ENCODE measurements at regions not wholly inside any gene's neighbourhood (a gene's known extent, or its start where the extent isn't known, plus 50 kb on each side); places are given as distances from the start of the nearest gene placed in this dataset.

DNA sequence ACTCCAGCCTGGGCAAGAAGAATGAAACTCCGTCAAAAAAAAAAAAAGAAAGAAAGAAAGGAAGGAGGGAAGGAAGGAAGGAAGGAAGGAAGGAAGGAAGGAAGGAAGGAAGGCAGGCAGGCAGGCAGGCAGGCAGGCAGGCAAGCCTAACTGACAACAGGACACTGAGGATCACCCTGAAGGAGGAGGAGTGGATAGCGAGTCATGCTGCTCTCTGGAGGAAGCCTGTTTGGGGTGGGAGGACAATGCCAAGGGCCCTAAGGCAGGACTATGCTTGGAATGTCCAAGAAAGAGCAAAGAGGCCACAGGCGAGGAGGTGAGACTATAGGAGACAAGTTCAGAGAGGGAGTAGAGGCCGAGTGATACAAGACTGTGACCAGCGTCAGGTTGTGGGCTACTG, 107.0 kb upstream of the PARD3 start:
- in situ Hi-C loops (cut with MboI; ENCODE audit: low sequenced_read_pairs), result no loop called here
- no peaks in the 10 kb centered on the region for H3K36me3 ChIP-seq (replicated peaks)
- no peak for DNase-seq (ENCODE audit: low spot score in 2 of 2)
- no peaks in the 10 kb centered on the region for H3K27me3 ChIP-seq (ENCODE audit: low read depth)
- no peaks in the 10 kb centered on the region for H3K4me1 ChIP-seq
- no peak overlapping the region for H3K4me3 ChIP-seq
- H3K9me3 ChIP-seq, result no peaks in the 10 kb centered on the region; the same call in none of the 2 replicates

DNA sequence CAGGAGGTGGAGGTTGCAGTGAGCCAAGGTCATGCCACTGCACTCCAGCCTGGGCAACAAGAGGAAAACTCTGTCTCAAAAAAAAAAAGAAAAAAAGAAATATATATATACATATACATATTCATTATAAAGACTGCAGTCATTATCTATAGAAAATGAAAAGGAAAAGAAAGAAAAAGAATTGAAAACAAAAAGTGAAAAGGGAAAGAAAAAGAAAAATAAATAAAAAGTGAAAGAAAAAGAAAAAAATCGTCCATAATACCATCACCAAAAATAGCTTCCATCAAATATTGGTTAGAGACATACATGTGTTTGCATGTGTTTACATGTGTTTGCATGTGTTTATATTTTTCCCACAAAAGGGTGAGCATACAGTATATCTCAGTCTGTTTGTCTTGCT, 105.5 kb upstream of the PARD3 start:
- H3K27me3 ChIP-seq (ENCODE audit: low read depth), result no peaks in the 10 kb centered on the region
- in situ Hi-C loops (cut with MboI; ENCODE audit: low sequenced_read_pairs), result no loop called here
- no peak overlapping the region for H3K4me3 ChIP-seq
- no peaks in the 10 kb centered on the region for H3K36me3 ChIP-seq (replicated peaks)
- H3K4me1 ChIP-seq, result no peaks in the 10 kb centered on the region
- H3K9me3 ChIP-seq, result no peaks in the 10 kb centered on the region; the same call in none of the 2 replicates
- DNase-seq (ENCODE audit: low spot score in 2 of 2), result no peak

DNA sequence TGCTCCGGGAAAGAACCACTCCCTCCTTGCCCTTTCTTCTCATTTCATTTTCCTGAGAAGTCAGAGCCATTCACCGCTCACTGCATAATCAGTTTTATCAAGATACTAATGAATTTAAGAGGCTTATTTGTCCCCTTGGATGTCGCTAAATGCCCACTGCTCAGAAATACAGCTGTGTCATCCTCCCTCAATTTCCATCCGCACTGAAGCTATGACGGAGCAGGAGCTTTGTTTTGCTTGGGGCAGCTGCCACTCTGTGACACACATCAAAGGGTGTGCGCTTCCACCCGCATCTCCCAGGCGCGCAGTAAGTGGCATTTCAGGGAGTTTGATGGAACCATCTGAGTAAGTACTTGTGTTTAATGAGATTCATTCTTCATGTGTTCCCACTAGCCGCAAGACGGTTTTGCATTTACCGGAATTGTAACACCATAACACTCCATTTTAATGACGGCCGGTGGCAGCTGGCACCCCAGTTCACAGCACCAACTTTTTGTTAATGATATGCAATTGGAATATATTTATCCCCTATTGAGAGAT, 103.8 kb upstream of the PARD3 start:
- H3K9me3 ChIP-seq, result no peaks in the 10 kb centered on the region; the same call in none of the 2 replicates
- H3K27me3 ChIP-seq (ENCODE audit: low read depth), result no peaks in the 10 kb centered on the region
- in situ Hi-C loops (cut with MboI; ENCODE audit: low sequenced_read_pairs), result no loop called here
- H3K4me3 ChIP-seq, result no peak overlapping the region
- H3K36me3 ChIP-seq (replicated peaks), result no peaks in the 10 kb centered on the region
- H3K4me1 ChIP-seq, result no peaks in the 10 kb centered on the region
- DNase-seq (ENCODE audit: low spot score in 2 of 2), result no peak

DNA sequence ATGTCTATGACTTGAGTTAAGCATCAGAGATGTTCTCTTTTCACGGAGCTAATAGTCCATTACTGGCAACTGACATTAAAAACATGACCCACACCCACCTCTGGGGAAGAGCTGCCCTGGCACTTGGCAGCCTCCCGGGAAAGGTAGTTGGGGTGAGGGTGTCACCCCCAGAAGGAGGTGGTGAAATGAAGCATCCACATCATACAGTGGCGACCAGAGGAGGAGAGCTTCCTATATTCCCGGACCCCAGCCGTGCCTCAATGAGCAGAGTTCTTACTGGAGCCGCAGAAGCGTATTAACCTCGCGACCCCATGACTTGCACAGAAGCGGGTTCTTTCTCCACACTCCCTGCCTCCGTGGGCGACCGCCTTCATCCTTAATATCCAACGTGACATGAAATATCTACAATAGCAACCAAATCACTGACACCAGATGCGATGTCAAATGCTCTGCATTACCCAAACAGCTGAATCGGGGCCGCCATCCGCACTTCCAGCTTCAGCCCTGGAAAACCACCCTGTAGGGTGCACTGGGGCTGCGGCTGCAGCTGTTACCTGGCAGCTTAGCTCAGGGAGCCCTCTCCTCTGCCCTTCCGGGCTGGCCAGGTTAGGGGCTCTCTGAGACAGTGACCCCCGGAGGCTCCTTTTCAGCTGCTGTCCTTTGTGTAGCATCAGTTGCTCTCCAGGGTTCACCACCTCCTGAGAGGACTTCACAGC, 103.1 kb upstream of the PARD3 start:
- H3K4me1 ChIP-seq, result no peaks in the 10 kb centered on the region
- H3K9me3 ChIP-seq, result no peaks in the 10 kb centered on the region; the same call in 1 of the 2 replicates
- no peak for DNase-seq (ENCODE audit: low spot score in 2 of 2)
- in situ Hi-C loops (cut with MboI; ENCODE audit: low sequenced_read_pairs), result no loop called here
- H3K36me3 ChIP-seq (replicated peaks), result no peaks in the 10 kb centered on the region
- no peak overlapping the region for H3K4me3 ChIP-seq
- no peaks in the 10 kb centered on the region for H3K27me3 ChIP-seq (ENCODE audit: low read depth)

DNA sequence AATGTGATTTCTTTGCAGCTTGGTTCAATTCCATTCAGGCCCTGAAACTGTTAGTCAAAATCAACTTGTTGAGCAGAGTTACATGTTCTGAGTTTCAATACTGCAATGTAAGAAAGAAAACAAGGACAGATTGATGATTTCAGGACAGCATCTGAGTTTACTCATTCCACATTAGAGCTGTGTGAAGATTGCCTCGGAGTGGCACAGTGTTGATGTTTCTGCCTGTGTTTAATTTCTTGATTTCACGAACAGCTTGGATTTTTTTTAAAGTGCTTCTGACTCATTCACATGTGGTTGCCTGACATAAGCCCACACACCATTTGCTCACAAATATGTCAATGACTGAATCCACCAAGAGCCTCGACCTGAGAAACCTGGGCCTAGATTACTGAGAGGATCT, 101.2 kb upstream of the PARD3 start:
- Histone ChIP-seq H3K4me1 (no peaks in the 10 kb centered on the region), H3K4me3 (no peak overlapping the region), H3K36me3 (replicated peaks) (no peaks in the 10 kb centered on the region), H3K9me3 (no peaks in the 10 kb centered on the region), H3K27me3 (ENCODE audit: low read depth) (no peaks in the 10 kb centered on the region)
- no peak for DNase-seq (ENCODE audit: low spot score in 2 of 2)
- in situ Hi-C loops (cut with MboI; ENCODE audit: low sequenced_read_pairs), result no loop called here

DNA sequence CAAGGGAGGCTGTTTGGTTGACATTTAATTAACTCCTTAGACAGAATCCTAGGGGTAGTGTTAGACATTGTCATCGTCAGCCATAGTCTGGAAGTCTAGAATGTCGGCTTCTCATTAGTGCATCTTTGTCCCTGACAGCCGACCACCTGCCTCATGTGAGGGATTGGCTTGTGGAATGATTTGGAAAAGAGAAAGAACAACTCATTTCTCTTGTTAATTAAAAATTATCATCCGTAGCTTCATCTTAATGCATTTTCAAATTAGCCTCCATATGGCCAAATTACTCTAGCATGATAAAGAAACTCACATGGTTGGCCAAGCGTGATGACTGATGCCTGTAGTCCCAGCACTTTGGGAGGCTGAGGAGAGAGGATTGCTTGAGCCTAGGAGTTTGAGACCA, 97.7 kb upstream of the PARD3 start:
- Histone ChIP-seq H3K4me3 (no peak overlapping the region), H3K9me3 (no peaks in the 10 kb centered on the region), H3K36me3 (replicated peaks) (no peaks in the 10 kb centered on the region), H3K4me1 (no peaks in the 10 kb centered on the region), H3K27me3 (ENCODE audit: low read depth) (no peaks in the 10 kb centered on the region)
- in situ Hi-C loops (cut with MboI; ENCODE audit: low sequenced_read_pairs), result no loop called here
- DNase-seq (ENCODE audit: low spot score in 2 of 2), result no peak

DNA sequence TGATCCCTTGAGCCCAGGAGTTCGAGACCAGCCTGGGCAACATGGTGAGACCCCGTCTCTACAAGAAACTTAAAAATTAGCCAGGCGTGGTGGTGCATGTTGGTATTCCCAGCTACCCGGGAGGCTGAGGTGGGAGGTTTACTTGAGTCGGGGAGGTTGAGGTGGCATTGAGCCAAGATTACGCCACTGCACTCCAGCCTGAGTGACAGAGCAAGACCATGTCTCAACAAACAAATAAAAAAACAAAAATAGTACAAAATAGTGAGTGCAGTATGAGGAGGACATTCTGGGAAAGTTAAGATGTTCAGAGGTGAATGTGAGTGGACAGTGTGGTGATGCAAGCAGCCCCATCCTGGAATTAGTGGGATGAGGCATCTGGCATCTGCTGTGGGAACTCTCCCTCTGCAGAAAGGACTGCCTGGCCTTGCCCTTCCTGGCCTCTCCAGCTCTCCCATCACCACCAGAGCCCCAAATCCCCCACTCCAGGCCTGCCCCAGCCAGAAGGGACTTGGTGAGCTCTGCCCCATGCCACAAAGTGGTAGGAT, 96.6 kb upstream of the PARD3 start:
- Histone ChIP-seq H3K27me3 (ENCODE audit: low read depth) (no peaks in the 10 kb centered on the region), H3K4me3 (no peak overlapping the region), H3K9me3 (no peaks in the 10 kb centered on the region), H3K36me3 (replicated peaks) (no peaks in the 10 kb centered on the region), H3K4me1 (no peaks in the 10 kb centered on the region)
- no peak for DNase-seq (ENCODE audit: low spot score in 2 of 2)
- in situ Hi-C loops (cut with MboI; ENCODE audit: low sequenced_read_pairs), result no loop called here

DNA sequence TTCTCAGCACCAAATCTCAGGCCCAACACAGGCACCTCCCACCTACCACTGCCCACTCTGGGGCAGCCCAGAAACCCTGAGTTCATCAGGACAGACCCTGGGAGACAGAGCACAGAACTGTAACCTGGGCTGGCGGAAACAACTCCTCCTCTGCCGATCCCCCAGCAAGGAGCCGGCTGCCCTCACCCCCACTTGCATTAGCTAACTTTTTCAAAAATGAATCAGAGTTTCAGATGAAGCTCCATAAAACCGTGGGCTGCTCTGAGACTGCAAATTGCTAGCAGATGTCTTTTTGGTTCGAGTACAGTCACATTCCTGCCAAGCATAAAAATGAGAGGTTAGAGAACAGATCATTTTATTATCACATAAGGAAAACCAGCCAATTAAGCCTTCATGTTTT, 93.4 kb upstream of the PARD3 start:
- Histone ChIP-seq H3K9me3 (no peaks in the 10 kb centered on the region), H3K4me3 (no peak overlapping the region), H3K27me3 (ENCODE audit: low read depth) (no peaks in the 10 kb centered on the region), H3K36me3 (replicated peaks) (no peaks in the 10 kb centered on the region), H3K4me1 (no peaks in the 10 kb centered on the region)
- in situ Hi-C loops (cut with MboI; ENCODE audit: low sequenced_read_pairs), result no loop called here
- no peak for DNase-seq (ENCODE audit: low spot score in 2 of 2)

DNA sequence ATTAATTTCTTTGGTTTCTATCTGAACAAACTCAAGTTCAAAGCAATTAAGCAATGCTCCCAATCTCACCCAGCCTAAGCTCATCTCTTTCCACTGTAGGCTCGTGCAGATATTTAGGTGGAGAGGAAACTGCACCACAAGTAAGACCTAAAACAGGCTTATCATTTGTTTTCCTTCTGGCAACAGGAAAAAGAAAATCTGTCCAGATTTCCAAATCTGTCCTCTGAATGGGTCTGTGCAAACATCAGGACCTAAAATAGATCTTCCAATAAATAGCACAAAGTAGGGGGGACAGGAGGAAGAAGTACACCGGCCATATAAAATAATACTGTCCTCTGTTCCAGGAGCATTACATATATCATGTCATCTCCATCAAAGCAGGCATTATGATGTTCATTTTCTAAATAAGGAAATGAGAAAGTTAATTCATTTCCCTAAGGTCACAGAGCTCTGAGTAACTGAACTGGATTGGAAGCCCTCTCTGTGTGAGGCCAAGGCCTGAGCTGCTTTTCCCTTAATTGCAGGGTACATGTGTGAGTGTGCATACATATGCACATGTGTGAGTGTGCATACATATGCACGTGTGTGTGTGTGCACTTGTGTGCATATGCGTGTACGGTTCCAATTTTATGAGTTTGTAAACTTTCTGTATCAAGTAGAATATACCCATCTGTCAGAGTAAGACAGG, 92.8 kb upstream of the PARD3 start:
- in situ Hi-C loops (cut with MboI; ENCODE audit: low sequenced_read_pairs), result no loop called here
- Histone ChIP-seq H3K4me3 (no peak overlapping the region), H3K27me3 (ENCODE audit: low read depth) (no peaks in the 10 kb centered on the region), H3K36me3 (replicated peaks) (no peaks in the 10 kb centered on the region), H3K9me3 (no peaks in the 10 kb centered on the region), H3K4me1 (no peaks in the 10 kb centered on the region)
- no peak for DNase-seq (ENCODE audit: low spot score in 2 of 2)

DNA sequence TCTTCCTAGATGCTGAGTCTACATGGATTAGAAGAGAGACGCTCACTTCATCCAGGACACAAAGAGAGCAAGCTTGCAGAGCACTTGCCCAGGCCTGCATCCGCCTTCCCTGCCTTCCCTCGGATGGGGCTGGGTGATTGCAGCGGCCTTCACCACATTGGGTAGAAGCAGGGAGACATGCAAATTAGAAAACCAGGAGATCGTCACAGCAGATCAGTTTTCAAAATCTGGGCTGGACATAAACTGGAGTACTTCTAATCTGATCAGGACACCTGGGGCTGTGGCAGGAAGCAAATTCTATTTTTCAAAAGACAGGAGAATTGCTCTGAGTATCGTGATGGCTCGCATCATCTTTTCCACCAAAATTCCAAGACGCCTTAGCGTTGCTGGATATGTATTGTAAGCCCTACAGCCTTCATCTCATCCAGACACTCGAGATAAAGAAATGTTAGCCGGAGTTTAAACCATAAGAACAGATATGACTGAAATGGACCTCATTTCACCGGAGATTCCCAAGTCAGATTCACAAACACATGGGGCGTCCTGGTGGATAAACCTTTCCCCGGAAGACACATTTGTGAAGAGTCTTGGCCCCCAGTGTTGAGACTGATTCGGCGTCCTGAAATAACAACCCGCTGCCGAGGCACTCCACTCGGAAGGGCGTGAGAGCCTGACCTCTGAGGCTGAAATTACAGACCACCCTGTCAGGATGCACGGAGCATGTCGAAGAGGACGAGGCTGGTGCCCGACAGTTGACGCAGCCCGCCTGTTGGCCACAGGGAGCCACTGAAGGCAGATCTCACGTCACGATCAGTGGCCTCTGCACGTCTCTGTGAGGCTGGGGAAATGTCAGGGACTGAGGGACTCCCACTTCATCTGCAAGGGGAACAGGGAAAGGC, 91.2 kb upstream of the PARD3 start:
- Histone ChIP-seq H3K4me1 (no peaks in the 10 kb centered on the region), H3K27me3 (ENCODE audit: low read depth) (no peaks in the 10 kb centered on the region), H3K9me3 (no peaks in the 10 kb centered on the region), H3K36me3 (replicated peaks) (no peaks in the 10 kb centered on the region), H3K4me3 (no peak overlapping the region)
- peak in 1 of 2 experiments; percentile 60 for DNase-seq (ENCODE audit: low spot score in 2 of 2)
- in situ Hi-C loops (cut with MboI; ENCODE audit: low sequenced_read_pairs), result no loop called here

DNA sequence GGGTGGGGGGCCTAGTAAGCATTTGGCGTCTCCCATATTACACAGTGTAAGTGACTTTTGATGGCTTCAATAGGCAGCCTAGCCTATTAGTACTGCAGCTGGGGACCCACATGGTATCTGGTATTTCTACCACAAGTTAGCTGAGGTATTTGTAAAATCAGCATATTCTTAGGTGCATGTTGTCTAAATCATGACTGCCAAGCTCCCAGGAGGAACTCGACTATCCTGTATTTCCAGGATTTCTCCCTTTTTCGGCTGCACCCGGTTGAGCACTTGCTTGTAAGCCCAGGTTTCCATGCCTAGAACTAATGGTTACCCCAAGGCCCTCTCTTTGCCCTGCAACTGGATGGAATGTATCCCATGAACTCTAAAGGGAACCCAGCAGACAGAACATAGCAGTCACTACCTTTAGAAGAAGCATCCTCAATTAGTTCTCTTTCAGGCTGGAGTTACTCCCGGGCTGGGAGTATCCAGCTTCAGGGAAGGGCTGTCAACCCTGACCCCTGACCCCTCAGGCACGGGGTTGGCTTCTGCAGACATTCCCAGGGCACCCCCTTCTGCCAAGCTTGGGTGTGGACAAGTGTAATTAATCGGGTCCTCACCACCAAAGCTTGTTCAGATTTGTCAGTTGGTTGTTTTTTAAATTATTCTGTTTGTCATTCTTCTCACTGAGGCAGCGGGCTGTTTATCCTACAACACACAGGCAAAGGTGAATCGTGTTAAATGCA, 90.3 kb upstream of the PARD3 start:
- Histone ChIP-seq H3K36me3 (replicated peaks) (no peaks in the 10 kb centered on the region), H3K9me3 (no peaks in the 10 kb centered on the region), H3K4me3 (no peak overlapping the region), H3K27me3 (ENCODE audit: low read depth) (no peaks in the 10 kb centered on the region), H3K4me1 (no peaks in the 10 kb centered on the region)
- no peak for DNase-seq (ENCODE audit: low spot score in 2 of 2)
- in situ Hi-C loops (cut with MboI; ENCODE audit: low sequenced_read_pairs), result no loop called here

DNA sequence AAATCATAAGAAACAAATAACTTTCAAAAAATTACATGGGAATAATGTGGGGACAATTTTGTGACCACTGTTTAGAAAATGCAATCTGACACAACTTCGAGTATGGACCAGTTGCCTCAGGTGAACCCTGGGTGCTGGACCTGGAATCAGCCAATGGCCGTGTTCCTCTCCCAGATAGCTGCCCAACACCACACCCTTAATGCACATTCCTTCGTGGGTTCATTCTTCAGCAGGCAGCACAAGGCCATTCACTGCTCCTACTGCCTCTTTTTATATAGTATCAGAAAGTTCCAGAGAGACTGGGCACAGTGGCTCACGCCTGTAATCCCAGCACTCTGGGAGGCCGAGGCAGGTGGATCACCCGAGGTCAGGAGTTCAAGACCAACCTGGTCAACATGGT, 89.1 kb upstream of the PARD3 start:
- H3K9me3 ChIP-seq, result no peaks in the 10 kb centered on the region
- in situ Hi-C loops (cut with MboI; ENCODE audit: low sequenced_read_pairs), result no loop called here
- H3K4me3 ChIP-seq, result no peak overlapping the region
- no peaks in the 10 kb centered on the region for H3K36me3 ChIP-seq (replicated peaks)
- H3K27me3 ChIP-seq (ENCODE audit: low read depth), result no peaks in the 10 kb centered on the region
- no peaks in the 10 kb centered on the region for H3K4me1 ChIP-seq
- DNase-seq (ENCODE audit: low spot score in 2 of 2), result no peak

DNA sequence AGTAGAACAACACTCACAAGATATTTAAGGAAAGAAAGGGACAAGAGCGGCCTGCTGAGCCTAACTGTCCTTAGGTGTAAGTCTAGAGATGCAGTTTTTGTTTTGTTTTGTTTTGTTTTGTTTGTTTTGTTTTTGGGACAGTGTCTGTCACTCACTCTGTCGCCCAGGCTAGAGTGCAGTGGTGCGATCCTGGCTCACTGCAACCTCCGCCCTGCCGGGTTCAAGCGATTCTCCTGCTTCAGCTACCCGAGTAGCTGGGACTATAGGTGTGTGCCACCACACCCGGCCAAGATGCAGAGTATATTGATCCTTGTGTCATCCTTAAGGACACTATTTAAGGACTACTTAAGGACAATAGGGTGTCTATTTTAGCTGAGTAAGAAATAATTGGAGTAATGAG, 84.1 kb upstream of the PARD3 start:
- in situ Hi-C loops (cut with MboI; ENCODE audit: low sequenced_read_pairs), result no loop called here
- Histone ChIP-seq H3K4me1 (no peaks in the 10 kb centered on the region), H3K9me3 (no peaks in the 10 kb centered on the region), H3K4me3 (no peak overlapping the region), H3K27me3 (ENCODE audit: low read depth) (no peaks in the 10 kb centered on the region), H3K36me3 (replicated peaks) (no peaks in the 10 kb centered on the region)
- DNase-seq (ENCODE audit: low spot score in 2 of 2), result no peak

Data from HAP-1 (cell line).